WTC11 (cell line): ENCODE measurements at regions not wholly inside any gene's neighbourhood (a gene's known extent, or its start where the extent isn't known, plus 50 kb on each side); places are given as distances from the start of the nearest gene placed in this dataset.

ENCODE experiments used
- ATAC-seq: fragments of 200-7000 bp; cut with Tn5 transposase; 2 replicates; pipeline ENCODE4 v1.10.0; 2021; ENCODE audit warnings: mild to moderate bottlenecking, moderate library complexity
- CTCF ChIA-PET: fragments of 300-600 bp; sonication (Branson Sonifier 250); formaldehyde crosslinking; loops from one replicate; lab custom pipeline; 2021; ENCODE audit warnings: antibody characterized with exemption; lab: Charles Lee
- POLR2A ChIA-PET: fragments of 350-600 bp; sonication (Branson Sonifier 250); formaldehyde crosslinking; loops from one replicate; lab custom pipeline; 2021; ENCODE audit warnings: antibody characterized with exemption; lab: Charles Lee
- DNase-seq: peaks from one replicate; pipeline ENCODE4 v3.0.0; 2021; ENCODE audit warnings: low spot score
- H3K27ac Mint-ChIP-seq: 2 replicates; pipeline ENCODE4 v1.8.0; 2021; ENCODE audit warnings: mixed read lengths
- H3K27me3 Mint-ChIP-seq: 2 replicates; pipeline ENCODE4 v1.8.0; 2021; ENCODE audit warnings: low read depth, mild to moderate bottlenecking, moderate library complexity, mixed read lengths
- H3K36me3 Mint-ChIP-seq: 2 replicates; pipeline ENCODE4 v1.8.0; 2021; ENCODE audit warnings: mixed read lengths
- H3K4me1 Mint-ChIP-seq: 2 replicates; pipeline ENCODE4 v1.8.0; 2022; ENCODE audit warnings: mixed read lengths
- H3K4me3 Mint-ChIP-seq: 2 replicates; pipeline ENCODE4 v1.8.0; 2021; ENCODE audit warnings: mild to moderate bottlenecking, moderate library complexity, mixed read lengths
- H3K9me3 Mint-ChIP-seq: 2 replicates; pipeline ENCODE4 v1.8.0; 2021; ENCODE audit warnings: mixed read lengths
- ARID4B ChIP-seq: sonication (generic); formaldehyde crosslinking; IDR thresholded peaks from 2 replicates; pipeline ENCODE4 v1.8.0; 2023; ENCODE audit warnings: missing genetic modification reagents, mild to moderate bottlenecking, borderline replicate concordance
- ATF1 ChIP-seq: sonication (generic); formaldehyde crosslinking; IDR thresholded peaks from 2 replicates; pipeline ENCODE4 v1.8.1; 2023; ENCODE audit warnings: mild to moderate bottlenecking, moderate library complexity, missing genetic modification reagents
- ATF3 ChIP-seq: sonication (generic); formaldehyde crosslinking; conservative IDR thresholded peaks from 2 replicates; pipeline ENCODE4 v1.8.1; 2022; ENCODE audit warnings: mild to moderate bottlenecking, missing genetic modification reagents
- CTCF ChIP-seq: fragments of 200-600 bp; IDR thresholded peaks from 2 replicates; pipeline ENCODE4 v1.8.0; 2022; ENCODE audit warnings: antibody characterized with exemption
- E2F5 ChIP-seq: sonication (generic); formaldehyde crosslinking; IDR thresholded peaks from 2 replicates; pipeline ENCODE4 v1.8.1; 2022; ENCODE audit warnings: mild to moderate bottlenecking, moderate library complexity, missing genetic modification reagents
- ETV6 ChIP-seq: sonication (generic); formaldehyde crosslinking; IDR thresholded peaks from 2 replicates; pipeline ENCODE4 v1.8.1; 2022; ENCODE audit warnings: mild to moderate bottlenecking, missing genetic modification reagents
- GTF2I ChIP-seq: fragments of 250-450 bp; sonication (Bioruptor Pico); conservative IDR thresholded peaks from 2 replicates; pipeline ENCODE4 v1.4.0; 2021; ENCODE audit warnings: mild to moderate bottlenecking
- IRF1 ChIP-seq: sonication (generic); formaldehyde crosslinking; IDR thresholded peaks from 2 replicates; pipeline ENCODE4 v1.8.0; 2023; ENCODE audit warnings: missing genetic modification reagents
- KAT7 ChIP-seq: sonication (generic); formaldehyde crosslinking; IDR thresholded peaks from 2 replicates; pipeline ENCODE4 v1.8.1; 2023; ENCODE audit warnings: missing genetic modification reagents, mild to moderate bottlenecking, borderline replicate concordance
- MLX ChIP-seq: sonication (generic); formaldehyde crosslinking; IDR thresholded peaks from 2 replicates; pipeline ENCODE4 v1.8.1; 2023; ENCODE audit warnings: mild to moderate bottlenecking, missing genetic modification reagents, moderate library complexity
- MXD4 ChIP-seq: fragments of 250-450 bp; sonication (Bioruptor Pico); IDR thresholded peaks from 2 replicates; pipeline ENCODE4 v1.8.0; 2021; ENCODE audit warnings: mild to moderate bottlenecking, moderate library complexity, borderline replicate concordance
- NR1H2 ChIP-seq: sonication (generic); formaldehyde crosslinking; IDR thresholded peaks from 2 replicates; pipeline ENCODE4 v1.9.0; 2021; ENCODE audit warnings: mild to moderate bottlenecking, moderate library complexity, missing genetic modification reagents
- SP1 ChIP-seq: sonication (generic); formaldehyde crosslinking; conservative IDR thresholded peaks from 2 replicates; pipeline ENCODE4 v1.8.1; 2022; ENCODE audit warnings: missing genetic modification reagents
- STAT6 ChIP-seq: sonication (generic); formaldehyde crosslinking; conservative IDR thresholded peaks from 2 replicates; pipeline ENCODE4 v1.8.1; 2023; ENCODE audit warnings: mild to moderate bottlenecking, low read depth, missing genetic modification reagents, moderate library complexity
- TP53 ChIP-seq: sonication (generic); formaldehyde crosslinking; IDR thresholded peaks from 2 replicates; pipeline ENCODE4 v1.8.1; 2023; ENCODE audit warnings: mild to moderate bottlenecking, missing genetic modification reagents
- ZBTB43 ChIP-seq: sonication (generic); formaldehyde crosslinking; IDR thresholded peaks from 2 replicates; pipeline ENCODE4 v1.8.1; 2023; ENCODE audit warnings: mild to moderate bottlenecking, missing genetic modification reagents
- ZNF416 ChIP-seq: fragments of 250-450 bp; sonication (Bioruptor Pico); IDR thresholded peaks from 2 replicates; pipeline ENCODE4 v1.9.0; 2021; ENCODE audit warnings: mild to moderate bottlenecking, inconsistent platforms
- ZNF423 ChIP-seq: fragments of 250-450 bp; sonication (Bioruptor Pico); IDR thresholded peaks from 2 replicates; pipeline ENCODE4 v2.1.2; 2022; ENCODE audit warnings: mild to moderate bottlenecking, moderate library complexity
- ZNF512 ChIP-seq: sonication (generic); formaldehyde crosslinking; IDR thresholded peaks from 2 replicates; pipeline ENCODE4 v1.8.1; 2022; ENCODE audit warnings: missing genetic modification reagents, borderline replicate concordance

- Mint-ChIP-seq H3K27me3 (no peaks in the 10 kb centered on the region), H3K36me3 (no peaks in the 10 kb centered on the region; the same call in none of the 2 replicates), H3K4me3 (no peak overlapping the region)
- POLR2A ChIA-PET: no interaction called here
- ATAC-seq: no peak
- TF ChIP-seq TP53 (CRISPR knock-in tag) (no peak), ARID4B (CRISPR knock-in tag) (no peak), GTF2I (CRISPR knock-in tag) (no peak), ZNF423 (CRISPR knock-in tag) (no peak), ATF1 (CRISPR knock-in tag) (no peak), KAT7 (no peak), ZNF512 (CRISPR knock-in tag) (no peak), ETV6 (CRISPR knock-in tag) (no peak), MXD4 (CRISPR knock-in tag) (no peak), ATF3 (CRISPR knock-in tag) (no peak), SP1 (CRISPR knock-in tag) (no peak)
- TF ChIP-seq, all 79 proteins: peak for 0
- Mint-ChIP-seq H3K4me1 (peaks cover 58% of the 10 kb centered on the region), H3K27ac (0 out of 2 replicates have a peak overlapping the region, but pooled peaks have one; percentile 52), H3K9me3 (peaks cover 9% of the 10 kb centered on the region)
- no peak for DNase-seq
- CTCF ChIA-PET: interaction anchor here (1.4 kb wide), 1 partner anchor 25 kb away, joined by 3 read pairs; no protein-coding TSS in a partner anchor
Observed at GRCh38 chr2:134181219-134181618, 72.7 kb upstream of the MGAT5 start.

GRCh38 chr2:134183679-134184078, 70.2 kb upstream of the MGAT5 start:
- Mint-ChIP-seq H3K36me3 (no peaks in the 10 kb centered on the region; the same call in none of the 2 replicates), H3K9me3 (peaks cover 9% of the 10 kb centered on the region), H3K27me3 (no peaks in the 10 kb centered on the region), H3K27ac (no peak overlapping the region), H3K4me3 (no peak overlapping the region), H3K4me1 (peaks cover 41% of the 10 kb centered on the region)
- TF ChIP-seq E2F5 (CRISPR knock-in tag) (no peak), STAT6 (CRISPR knock-in tag) (no peak), ZNF416 (no peak), CTCF (no peak), ZBTB43 (CRISPR knock-in tag) (no peak), IRF1 (no peak), MLX (CRISPR knock-in tag) (no peak), NR1H2 (CRISPR knock-in tag) (no peak)
- CTCF ChIA-PET: interaction anchor here (0.9 kb wide), 1 partner anchor 62 kb away, joined by 3 read pairs; no protein-coding TSS in a partner anchor
- ATAC-seq (no peak), DNase-seq (no peak)
- POLR2A ChIA-PET: interaction anchor here (0.6 kb wide), 1 partner anchor 43 kb away, joined by 4 read pairs; no protein-coding TSS in a partner anchor
